ENCODE measurements at regions not wholly inside any gene's neighbourhood (a gene's known extent, or its start where the extent isn't known, plus 50 kb on each side); places are given as distances from the start of the nearest gene placed in this dataset.
A peak's percentile ranks its signal among the peaks of the same experiment; 100 is the strongest.
"Not testable (repeated sequence)": the region's sequence is repeated elsewhere in the genome, so short reads cannot be mapped to it uniquely, and the experiment has no call there.

DNA sequence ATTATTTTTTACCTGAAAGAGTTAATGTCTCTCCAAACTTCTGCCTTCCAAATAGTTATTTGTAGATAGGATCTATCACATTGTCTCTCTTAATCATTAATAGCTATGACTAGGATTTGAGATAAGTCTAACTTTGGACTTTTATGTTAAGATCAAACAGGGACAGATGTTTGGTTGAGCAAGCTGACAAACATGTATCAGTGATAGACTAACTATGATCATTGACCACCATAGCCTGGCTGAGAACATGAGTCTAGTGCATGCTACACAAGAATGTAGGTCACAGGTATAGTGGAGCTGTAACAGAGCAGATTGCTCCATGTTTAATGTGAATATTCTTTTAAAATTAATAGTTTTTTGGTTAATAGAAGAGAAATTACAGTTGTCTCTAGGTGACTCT, 52.0 kb downstream of the SYT15B start:
- not testable (repeated sequence) for H3K4me3 ChIP-seq (ENCODE audit: low read length); DNase-seq (ENCODE audit: low read depth)

DNA sequence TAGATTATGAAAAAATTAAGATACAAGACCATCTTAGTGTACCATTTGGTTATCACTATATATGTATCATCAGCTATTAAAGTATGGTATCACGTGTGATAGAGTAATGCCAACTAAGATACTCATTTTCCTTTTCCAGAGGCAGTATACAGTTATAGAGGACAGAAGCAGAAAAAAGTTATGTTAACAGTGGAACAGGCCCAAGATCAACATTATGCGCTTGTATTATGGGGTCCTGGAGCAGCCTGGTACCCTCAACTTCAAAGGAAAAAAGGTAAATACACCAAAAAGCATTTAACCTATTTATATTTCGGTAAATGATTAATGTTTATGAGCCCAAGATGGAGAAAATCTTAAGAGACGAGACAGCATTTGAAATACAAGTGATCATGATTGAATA, 52.9 kb downstream of the SYT15B start:
- H3K4me3 ChIP-seq (ENCODE audit: low read length); DNase-seq (ENCODE audit: low read depth): not testable (repeated sequence)

DNA sequence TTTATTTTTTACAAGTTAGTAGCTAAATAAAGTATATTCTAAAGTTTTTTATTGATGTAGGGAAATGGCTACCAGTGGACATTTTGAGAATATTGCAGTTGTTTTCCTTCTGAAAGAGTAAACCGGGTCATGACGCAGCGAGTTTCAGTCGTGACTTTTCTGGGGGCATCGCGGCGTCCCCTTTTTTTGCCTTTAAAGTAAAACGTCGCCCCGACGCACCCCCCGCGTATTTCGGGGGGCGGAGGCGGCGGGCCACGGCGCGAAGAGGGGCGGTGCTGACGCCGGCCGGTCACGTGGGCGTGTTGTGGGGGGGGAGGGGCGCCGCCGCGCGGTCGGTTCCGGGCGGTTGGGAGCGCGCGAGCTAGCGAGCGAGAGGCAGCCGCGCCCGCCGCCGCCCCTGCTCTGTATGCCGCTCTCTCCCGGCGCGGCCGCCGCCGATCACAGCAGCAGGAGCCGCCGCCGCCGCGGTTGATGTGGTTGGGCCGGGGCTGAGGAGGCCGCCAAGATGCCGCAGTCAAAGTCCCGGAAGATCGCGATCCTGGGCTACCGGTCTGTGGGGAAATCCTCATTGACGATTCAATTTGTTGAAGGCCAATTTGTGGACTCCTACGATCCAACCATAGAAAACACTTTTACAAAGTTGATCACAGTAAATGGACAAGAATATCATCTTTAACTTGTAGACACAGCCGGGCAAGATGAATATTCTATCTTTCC, 57.5 kb downstream of the SYT15B start:
- DNase-seq (ENCODE audit: low read depth), result not testable (repeated sequence)
- H3K4me3 ChIP-seq (ENCODE audit: low read length), result peak overlapping the region; percentile 39

DNA sequence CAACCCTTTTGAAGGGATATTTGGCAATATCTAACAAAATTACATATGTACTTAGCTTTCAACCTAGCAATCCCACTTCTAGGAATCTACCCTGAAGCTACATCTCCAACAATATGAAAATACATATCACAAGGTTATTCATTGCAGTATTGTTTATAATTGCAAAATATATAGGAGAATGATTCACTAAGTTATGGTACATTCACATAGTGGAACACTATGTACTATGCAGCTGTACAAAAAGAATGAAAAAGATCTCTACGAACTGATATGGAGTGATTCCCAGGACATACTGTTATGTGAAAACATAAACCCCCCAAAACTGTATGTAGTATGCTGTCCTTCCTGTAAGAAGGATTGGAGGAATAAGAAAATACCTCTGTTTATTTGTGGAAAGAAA, 62.1 kb downstream of the SYT15B start:
- not testable (repeated sequence) for H3K4me3 ChIP-seq (ENCODE audit: low read length); DNase-seq (ENCODE audit: low read depth)

DNA sequence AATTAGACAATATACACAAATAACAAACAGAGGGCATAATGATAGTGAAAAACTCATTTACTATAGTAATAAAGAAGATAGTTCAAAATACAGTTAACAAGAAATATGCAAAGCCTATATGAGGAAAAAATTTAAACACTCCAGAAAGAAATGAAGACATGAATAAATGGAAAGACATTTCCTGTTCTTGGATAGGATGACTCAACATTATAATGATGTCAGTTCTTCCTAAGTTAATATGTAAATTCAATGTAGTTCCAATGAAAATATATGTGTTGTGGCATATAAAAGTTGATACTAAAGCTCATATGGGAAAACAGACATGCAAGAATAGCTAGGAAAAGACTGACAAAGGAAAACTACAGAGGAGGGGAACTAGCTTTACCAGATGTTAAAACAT, 63.5 kb downstream of the SYT15B start:
- H3K4me3 ChIP-seq (ENCODE audit: low read length), result not testable (repeated sequence)
- peak; percentile 5 for DNase-seq (ENCODE audit: low read depth)

DNA sequence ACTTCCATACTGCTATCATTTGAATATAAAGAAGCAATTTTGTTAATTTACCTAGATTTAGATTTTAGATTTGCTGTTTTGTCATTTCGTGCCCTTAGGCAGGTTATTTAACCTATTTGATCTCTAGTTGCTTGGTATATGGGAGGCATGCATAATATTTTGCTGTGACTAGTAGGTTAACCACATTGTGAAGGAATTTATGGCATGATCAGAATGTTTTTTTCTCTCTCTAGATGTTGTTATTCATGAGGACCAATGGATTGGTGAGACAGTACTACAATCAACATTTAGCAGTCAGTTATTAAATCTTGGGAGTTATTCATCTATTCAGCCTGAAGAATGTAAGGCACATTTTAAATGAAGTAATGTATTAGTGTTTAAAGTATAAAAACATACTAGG, 67.2 kb downstream of the SYT15B start:
- not testable (repeated sequence) for DNase-seq (ENCODE audit: low read depth); H3K4me3 ChIP-seq (ENCODE audit: low read length)

DNA sequence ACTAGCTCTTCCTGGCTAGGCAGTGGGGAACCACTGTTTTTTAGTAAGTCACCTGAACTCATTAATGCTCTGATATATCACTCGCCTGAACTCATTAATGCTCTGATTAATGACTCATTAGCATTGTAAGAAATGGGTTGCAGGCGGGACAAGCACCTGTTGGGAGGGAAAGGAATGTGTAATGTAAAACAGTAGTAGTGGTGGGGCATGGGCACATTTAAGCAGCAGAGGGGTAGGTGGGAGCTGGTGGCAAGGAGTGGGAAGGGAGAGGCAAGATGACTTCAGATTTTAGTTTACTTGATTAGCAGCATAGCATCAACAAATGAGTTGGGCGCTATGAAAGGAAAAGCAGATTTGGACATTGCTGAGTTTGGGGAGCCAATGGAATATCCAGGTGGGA, 68.2 kb downstream of the SYT15B start:
- not testable (repeated sequence) for H3K4me3 ChIP-seq (ENCODE audit: low read length); DNase-seq (ENCODE audit: low read depth)

DNA sequence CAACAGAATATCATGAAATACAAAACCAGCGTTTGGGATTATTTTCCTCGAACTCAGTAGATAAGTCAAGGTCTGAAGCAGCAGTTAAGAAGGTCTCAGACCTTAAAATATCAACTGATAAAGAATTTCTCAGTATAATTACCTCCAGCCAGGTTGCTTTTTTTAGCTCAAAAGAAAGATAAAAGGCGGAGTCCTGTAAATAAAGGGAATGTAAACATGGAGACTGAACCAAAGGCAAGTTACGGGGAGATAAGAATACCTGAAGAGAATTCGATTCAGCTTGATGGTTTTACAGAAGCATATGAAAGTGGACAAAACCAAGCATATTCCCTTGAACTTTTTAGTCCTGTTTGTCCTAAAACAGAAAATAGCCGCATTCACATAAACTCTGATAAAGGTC, 73.1 kb downstream of the SYT15B start:
- not testable (repeated sequence) for DNase-seq (ENCODE audit: low read depth); H3K4me3 ChIP-seq (ENCODE audit: low read length)

DNA sequence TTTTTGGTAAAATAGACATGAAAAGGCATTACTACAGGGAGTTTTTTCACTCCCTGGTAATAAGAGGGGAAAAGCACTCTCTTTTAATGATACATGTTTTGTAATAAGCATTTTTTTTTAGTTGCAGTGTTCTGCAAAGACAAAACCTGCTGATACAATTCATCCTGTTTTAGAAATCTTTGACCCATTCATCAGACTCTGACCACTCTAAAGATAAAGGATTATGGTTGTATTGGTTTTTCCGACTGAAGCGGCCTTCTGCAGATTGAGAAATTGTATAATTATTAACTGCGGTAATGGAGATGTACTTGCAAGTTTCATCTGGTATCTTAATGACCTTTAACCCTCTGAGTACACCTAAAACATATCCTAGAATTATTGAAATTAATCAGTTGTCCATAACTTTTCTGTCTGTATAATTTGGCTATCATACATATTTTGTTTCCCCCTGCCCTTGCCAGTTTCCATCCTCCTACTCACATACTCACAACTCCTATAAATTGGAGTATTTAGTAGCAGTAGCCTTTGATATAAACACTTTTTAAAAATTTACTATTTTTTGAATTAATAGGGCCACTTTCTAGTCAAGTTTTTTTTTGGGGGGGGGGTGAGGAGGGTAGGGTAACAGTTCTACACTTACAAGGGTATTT, 79.4 kb downstream of the SYT15B start:
- DNase-seq (ENCODE audit: low read depth), result not testable (repeated sequence)

DNA sequence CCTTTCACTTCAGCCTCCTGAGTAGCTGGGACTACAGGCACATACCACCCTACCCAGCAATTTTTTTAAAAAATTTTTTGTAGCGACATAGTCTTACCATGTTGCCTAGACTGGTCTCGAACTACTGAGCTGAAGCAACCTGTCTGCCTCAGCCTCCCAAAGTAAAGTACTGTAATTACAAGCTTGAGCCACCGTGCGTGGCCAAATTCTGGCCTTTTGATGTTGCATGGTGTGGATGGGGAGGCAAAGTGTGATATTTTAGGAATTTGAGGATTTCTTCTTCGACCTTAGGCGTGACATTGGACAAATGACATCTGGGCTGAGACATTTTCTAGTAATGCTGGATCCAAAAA, 81.8 kb downstream of the SYT15B start:
- DNase-seq (ENCODE audit: low read depth); H3K4me3 ChIP-seq (ENCODE audit: low read length): not testable (repeated sequence)

More for the DNA sequence above, 79.4 kb downstream of the SYT15B start:
- not testable (repeated sequence) for H3K4me3 ChIP-seq (ENCODE audit: low read length)

DNA sequence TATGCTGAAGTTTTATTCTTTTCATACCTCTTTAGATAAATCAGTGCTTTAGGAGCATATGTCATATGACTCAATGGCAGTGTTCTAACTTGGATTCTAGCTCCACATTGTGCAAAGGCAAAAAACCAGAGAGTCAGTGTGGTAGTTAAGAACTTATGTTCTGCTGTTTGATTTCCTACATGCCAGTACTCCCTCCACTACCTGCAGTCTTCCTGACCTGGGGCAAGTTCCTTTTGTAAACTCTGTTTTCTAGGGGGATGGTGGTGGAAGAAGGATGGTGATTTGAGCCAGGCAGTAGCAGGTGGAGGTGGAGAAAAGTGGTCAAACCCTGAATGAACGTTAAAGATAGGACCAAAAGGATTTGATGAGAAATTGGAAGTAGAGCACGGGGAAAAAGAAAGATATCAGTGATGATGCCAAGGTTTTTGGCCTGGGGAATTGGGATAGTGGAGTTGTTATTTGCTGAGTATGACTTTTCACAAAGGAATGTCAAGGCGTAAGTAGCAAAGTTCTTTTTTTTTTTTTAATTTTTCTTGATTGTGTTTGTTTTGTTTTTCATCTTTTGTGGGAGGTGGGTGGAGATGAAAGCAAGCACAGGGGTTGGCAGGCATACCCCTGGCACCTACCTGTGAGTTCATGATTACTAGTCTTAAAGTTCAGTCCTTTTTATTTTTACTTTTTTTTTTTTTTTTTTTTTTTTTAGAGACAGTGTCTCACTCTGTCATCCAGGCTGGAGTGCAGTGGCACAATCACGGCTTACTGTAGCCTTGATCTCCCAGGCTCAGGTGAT, 82.3 kb downstream of the SYT15B start:
- H3K4me3 ChIP-seq (ENCODE audit: low read length); DNase-seq (ENCODE audit: low read depth): not testable (repeated sequence)

DNA sequence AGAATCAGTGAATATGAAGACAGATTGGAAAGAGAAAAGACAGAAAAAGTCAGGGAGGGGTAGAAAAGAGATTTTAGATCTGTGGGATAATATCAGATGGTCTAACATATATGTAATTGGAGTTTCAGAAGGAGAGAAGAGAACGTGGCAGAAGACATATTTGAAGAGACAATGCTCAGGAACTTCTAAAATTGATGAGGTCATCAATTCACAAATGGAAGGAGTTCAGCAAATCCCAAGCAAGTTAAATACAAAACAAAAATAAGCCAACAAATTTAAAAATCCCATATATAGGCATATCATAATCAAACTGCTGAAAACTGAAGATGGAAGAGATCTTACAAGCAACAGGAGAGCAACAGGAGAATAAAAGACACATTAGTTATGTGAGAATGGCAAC, 87.3 kb downstream of the SYT15B start:
- H3K4me3 ChIP-seq (ENCODE audit: low read length); DNase-seq (ENCODE audit: low read depth): not testable (repeated sequence)

DNA sequence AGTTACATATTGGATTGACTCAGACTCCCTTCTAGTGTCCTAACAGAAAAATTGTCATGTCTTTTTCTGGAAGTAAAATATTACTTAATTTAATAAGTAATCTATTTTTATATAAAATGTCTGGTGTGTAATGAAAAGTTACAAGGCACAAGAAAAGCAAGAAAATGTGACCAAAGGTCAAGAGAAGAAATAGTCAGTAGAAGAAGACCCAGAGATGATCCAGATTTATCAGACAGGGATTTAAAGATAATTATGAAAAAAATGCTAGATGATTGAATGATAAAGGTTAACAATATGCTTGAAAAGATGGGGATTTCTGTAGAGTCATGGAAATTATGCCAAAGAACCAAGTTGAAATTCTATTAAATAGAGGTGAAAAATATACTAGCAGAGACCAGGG, 87.8 kb downstream of the SYT15B start:
- not testable (repeated sequence) for H3K4me3 ChIP-seq (ENCODE audit: low read length); DNase-seq (ENCODE audit: low read depth)

DNA sequence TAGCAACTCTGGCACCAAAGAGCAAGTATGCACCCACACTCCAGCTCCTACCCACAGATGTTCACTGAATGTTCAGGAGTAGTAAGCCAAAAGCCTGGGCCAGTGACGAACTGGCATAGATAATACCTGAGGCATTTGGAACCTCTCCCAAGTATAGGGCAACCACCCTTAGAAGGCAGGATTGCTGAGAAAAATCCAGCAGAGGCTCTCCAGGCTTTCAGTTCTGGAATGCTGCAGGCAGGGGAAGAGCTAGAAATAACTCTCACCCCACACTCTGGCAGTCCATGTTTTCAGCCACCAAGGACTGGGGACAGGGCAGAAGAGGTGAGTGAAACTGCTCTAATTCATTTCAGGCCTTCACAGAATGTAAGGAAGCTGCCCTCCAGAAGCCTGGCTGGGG, 90.3 kb downstream of the SYT15B start:
- not testable (repeated sequence) for H3K4me3 ChIP-seq (ENCODE audit: low read length); DNase-seq (ENCODE audit: low read depth)

DNA sequence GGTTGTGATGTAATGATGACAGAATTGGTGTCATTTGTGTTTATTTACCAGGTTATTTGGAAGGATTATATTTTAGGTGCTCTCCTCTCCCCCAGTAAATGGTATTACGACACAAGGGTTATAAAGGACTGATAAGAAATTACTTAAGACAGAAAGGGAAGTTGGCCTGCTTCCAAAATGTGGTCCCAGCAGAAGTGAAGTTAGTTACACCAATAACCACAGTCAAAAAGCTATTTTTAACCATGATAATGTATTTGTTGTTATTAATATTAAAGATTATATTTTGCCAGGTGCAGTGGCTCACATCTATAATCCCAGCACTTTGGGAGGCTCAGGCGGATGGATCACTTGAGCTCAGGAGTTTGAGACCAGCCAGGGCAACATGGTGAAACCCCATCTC, 92.5 kb downstream of the SYT15B start:
- H3K4me3 ChIP-seq (ENCODE audit: low read length); DNase-seq (ENCODE audit: low read depth): not testable (repeated sequence)

DNA sequence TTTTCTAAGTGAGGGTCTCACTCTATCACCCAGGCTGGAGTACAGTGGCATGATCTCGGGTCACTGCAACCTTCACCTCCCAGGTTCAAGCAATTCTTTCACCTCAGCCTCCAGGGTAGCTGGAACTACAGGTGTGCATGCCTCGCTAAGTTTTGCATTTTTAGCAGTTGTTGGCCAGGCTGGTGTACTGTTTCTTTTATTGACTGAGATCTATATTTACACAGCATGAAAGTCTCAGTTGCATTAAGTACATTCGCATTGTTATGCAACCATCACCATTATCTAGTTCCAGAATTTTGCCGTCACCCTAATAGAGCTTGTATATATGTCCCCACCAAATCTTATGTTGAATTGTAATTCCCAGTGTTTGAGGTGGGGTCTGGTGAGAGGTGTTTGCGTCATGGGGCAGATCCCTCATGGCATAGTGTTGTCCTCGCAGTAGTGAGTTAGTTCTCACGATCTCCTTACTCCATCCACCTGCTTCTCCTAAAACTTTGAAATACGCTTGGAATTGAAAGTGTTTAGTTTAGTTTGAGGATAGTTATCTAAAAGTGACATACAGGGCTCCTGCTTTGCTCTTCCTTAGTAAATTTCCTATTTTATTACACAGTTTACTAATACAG, 101.3 kb downstream of the SYT15B start:
- not testable (repeated sequence) for DNase-seq (ENCODE audit: low read depth); H3K4me3 ChIP-seq (ENCODE audit: low read length)

DNA sequence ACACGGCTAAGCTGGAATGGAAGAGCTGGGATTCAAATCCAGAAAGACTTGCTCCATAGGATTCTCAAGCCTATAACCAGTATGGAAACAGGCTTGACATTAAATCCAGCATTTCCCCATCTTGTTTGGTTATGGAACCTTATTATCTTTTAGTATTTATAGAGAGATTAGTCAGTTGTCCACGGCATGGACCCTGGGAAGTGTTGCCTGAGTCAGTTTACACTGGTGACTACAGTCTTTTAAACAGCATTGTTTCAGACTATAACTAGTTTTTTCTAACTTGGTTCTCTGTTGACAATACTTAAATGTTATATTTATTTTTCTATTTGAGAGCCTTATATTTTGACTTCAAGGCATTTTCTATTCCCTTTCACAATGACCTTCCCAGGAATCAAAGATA, 106.7 kb downstream of the SYT15B start:
- H3K4me3 ChIP-seq (ENCODE audit: low read length); DNase-seq (ENCODE audit: low read depth): not testable (repeated sequence)

DNA sequence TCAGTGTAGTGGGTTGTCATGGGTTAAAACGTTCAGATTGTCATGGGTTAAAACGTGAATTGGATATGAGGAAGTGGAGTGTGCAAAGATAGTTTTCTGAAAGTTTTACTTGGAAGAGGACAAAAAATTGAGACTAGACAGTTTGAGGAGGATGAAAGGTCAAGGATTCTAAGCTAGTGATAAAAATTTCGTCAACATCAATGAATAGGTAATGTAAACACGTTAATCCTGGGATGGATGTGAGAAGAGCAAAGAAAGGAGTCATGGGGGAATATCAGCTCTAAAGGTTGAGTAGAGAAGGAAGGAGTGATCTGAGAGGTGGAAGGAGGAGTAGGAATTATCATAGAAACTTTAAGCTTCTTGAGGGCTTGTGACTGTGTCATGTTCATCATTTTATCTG, 109.2 kb downstream of the SYT15B start:
- not testable (repeated sequence) for H3K4me3 ChIP-seq (ENCODE audit: low read length); DNase-seq (ENCODE audit: low read depth)

DNA sequence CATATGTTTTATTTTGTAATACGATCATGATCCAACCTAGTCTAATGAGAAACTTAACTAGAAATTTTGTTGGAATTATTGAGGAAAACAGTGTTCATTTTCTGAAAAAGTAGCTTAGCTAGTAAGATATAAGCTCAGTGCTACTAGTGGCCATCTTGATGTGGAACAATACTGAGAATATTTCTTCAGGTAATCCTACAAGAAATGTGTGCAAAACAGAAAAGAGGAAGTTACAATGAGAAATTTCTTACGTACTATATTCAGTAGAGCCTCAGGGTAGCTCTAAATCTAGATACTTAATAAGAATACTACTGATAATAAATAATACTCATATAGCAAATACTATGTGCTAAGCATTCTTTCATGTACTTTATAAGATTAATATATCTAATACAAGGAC, 114.8 kb downstream of the SYT15B start:
- not testable (repeated sequence) for DNase-seq (ENCODE audit: low read depth)

DNA sequence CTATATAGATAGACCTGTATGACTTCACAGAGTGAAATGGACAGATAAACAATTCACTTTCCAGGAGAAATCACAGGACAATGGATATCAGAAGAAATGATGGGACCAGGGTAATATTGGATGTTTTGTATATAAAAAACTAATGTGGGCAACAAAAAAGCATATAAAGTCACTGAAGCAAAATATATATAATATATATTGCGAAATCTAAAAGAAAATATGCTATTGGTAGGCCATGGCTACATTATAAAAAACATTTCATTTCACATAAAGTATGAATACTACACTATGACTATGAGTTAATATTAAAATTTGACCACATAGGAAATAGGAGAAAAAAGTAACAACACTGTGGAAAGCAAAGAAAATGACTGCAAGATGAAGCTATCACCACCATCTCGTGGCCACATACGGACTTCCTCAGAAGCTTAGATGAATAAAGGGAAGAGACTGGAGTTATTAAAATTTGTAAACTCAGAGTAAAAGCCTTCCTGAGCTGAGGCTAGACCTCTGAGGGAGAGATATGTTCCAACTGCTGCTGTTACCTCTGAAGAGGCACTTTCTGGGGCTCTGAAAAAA, 115.8 kb downstream of the SYT15B start:
- DNase-seq (ENCODE audit: low read depth); H3K4me3 ChIP-seq (ENCODE audit: low read length): not testable (repeated sequence)

More for the DNA sequence above, 114.8 kb downstream of the SYT15B start:
- H3K4me3 ChIP-seq (ENCODE audit: low read length), result not testable (repeated sequence)
